HG03064 (cell line): ENCODE measurements at regions not wholly inside any gene's neighbourhood (a gene's known extent, or its start where the extent isn't known, plus 50 kb on each side); places are given as distances from the start of the nearest gene placed in this dataset.

Experiments
- ATAC-seq: cut with Tn5 transposase; IDR thresholded peaks from one replicate; pipeline ENCODE4 v1.9.1; 2021; ENCODE audit warnings: low read depth; ENCODE audit not compliant: unreplicated experiment

GRCh38 chrX:97763391-97763790 is 879.7 kb downstream of the RPA4 start:
- ATAC-seq: no peak

GRCh38 chrX:97763981-97764380 is 880.3 kb downstream of the RPA4 start:
- ATAC-seq: no peak

- no peak for ATAC-seq
These were observed 882.9 kb downstream of the RPA4 start for GRCh38 chrX:97766501-97767095.

- ATAC-seq: no peak
These were observed 903.6 kb downstream of the RPA4 start for GRCh38 chrX:97787311-97787710.

GRCh38 chrX:97787849-97788248 is 904.1 kb downstream of the RPA4 start:
- no peak for ATAC-seq

GRCh38 chrX:97790850-97791249 is 907.1 kb downstream of the RPA4 start:
- no peak for ATAC-seq

- no peak for ATAC-seq
These were observed 913.4 kb downstream of the RPA4 start for GRCh38 chrX:97797076-97797475.

- ATAC-seq: no peak
These were observed 922.5 kb downstream of the RPA4 start for GRCh38 chrX:97806238-97806637.

DNA sequence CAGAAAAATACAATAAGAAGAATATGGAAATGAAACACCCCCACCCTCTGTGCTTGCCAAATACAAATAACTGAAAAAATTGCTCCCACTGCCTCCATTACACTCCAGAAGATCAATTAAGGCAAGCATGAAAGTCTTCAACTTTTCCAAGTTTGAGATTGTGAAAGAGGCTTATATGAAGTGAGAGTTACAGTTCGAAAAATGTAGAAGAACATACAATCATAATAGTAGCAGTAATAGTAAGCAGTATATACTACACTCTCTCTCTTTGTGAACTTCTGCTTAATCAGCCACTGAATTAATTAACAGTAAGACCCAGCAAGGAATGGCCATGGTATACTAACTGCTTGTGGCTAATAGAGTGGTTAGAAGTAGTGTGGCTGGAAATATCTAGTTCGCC is 923.2 kb downstream of the RPA4 start:
- no peak for ATAC-seq

DNA sequence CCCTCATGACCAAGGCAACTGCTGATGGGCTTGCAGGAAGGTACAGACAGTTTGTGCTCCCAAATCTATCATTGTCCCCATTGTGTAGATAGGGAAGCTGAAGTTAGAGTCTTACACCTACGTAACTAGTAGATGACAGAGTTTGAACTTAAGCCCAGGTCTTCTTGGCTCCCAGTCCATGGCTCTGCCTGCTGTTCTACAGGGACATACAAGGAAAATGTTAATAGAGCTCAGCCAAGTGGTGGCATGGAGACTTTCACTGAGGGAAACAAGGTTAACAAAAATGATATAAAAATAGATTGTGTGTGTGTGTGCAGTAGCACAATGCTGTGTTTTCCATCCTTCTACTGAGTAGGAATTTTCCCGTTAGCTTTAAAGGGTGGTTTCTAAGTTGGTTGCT is 936.5 kb downstream of the RPA4 start:
- ATAC-seq: no peak

DNA sequence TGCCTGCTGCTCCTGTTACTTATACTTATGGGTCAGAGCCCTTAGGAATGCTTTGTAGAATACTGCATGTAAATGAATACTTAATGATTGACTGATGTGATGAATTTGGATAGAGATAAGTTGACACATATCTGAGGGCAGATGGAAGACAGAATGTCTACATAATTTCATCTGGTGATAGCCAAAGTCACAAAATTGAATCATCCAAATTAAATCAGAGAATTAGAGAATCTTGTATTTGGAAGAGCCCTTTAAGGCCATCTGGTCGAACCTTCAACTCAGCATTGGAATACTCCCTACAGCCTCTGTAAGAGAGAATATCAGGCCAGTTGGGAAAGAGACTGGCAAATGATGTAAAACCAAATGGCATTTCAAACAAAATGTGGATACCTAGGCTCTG is 944.8 kb downstream of the RPA4 start:
- no peak for ATAC-seq

GRCh38 chrX:97835969-97836368 is 952.3 kb downstream of the RPA4 start:
- ATAC-seq: no peak

DNA sequence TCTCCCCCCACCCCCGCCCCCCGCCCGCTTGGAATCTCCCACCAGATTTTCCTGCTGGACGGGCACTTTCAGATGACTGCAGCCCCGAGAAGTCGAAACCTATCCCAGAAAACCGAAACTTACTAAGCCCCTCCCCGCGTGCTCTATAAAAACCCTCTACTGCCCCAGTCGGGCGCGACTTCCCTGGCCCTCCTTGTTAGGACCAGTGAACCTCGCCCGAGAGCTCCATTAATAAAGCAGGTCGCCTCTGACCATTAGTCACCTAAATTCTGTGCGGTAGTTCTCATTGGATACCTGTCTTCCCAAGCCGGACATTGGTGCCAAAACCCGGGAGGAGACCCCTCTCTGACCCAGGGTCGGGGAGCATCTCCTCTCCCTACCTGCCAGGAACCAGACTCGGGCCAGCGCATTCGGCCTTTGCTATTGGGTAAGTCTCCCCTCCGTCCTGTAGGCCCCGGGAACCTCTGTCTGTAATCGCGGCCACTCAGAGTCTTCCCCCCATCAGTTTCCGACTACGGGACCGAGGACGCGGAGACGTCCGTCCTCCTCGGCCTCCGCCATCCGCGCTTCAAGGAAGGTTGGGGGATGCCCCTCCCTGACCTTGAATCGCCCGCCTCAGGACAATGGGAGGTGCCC is 958.0 kb downstream of the RPA4 start:
- no peak for ATAC-seq

- ATAC-seq: no peak
These were observed 958.9 kb downstream of the RPA4 start for GRCh38 chrX:97842468-97843199.

- ATAC-seq: no peak
These were observed 959.6 kb downstream of the RPA4 start for GRCh38 chrX:97843200-97843811.

GRCh38 chrX:97844161-97844560 is 960.5 kb downstream of the RPA4 start:
- no peak for ATAC-seq

DNA sequence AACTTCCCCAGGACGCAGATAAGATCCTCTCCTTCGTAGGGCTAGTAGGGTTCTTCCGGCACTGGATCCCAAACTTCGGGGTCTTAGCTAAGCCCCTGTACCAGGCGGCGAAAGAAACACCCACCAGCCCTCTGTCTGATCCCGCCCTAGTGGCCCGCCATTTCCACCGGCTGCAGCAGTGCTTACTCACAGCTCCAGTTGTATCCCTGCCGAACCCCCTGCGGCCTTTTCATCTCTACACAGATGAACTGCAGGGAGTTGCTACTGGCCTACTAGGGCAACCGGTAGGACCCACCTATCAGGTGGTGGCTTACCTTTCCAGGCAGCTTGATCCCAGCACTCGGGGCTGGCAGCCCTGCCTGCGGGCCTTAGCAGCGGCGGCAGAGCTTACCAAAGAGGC is 961.2 kb downstream of the RPA4 start:
- no peak for ATAC-seq

GRCh38 chrX:97845451-97845850 is 961.7 kb downstream of the RPA4 start:
- ATAC-seq: no peak

DNA sequence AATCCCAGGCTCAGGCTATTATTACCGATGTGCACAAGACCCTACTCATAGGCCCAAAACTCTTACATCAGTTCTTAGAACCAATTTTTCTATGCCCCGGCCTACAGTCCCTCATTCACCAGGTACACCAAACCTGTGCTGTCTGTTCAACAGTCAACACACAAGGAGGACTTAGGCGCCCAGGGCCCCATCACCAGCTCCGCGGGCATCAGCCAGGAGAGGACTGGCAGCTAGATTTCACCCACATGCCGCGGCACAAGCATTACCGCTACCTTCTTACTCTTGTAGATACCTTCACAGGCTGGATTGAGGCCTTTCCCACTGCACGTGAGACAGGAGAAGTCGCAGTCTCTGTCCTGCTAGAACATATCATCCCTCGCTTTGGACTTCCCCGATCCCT is 962.5 kb downstream of the RPA4 start:
- ATAC-seq: no peak

DNA sequence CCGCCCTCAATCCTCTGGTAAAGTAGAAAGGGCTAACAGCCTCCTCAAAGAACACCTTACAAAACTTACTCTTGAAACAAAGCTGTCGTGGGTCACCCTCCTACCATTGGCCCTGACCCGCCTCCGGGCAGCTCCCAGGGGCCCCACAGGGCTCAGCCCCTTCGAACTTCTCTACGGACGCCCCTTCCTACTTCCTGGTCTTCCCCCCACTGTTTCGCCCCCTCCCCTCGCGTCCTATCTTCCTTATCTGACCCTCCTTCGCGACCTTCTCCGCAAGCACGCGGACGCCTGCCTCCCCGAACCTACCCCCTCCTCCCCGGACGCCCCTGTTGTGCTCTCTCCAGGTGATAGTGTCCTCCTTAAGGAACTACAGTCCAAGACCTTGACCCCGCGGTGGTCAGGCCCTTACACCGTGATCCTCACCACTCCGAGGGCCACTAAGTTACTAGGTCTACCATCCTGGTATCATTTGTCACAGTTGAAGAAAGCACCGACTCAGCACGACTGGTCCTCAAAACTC is 963.1 kb downstream of the RPA4 start:
- no peak for ATAC-seq

DNA sequence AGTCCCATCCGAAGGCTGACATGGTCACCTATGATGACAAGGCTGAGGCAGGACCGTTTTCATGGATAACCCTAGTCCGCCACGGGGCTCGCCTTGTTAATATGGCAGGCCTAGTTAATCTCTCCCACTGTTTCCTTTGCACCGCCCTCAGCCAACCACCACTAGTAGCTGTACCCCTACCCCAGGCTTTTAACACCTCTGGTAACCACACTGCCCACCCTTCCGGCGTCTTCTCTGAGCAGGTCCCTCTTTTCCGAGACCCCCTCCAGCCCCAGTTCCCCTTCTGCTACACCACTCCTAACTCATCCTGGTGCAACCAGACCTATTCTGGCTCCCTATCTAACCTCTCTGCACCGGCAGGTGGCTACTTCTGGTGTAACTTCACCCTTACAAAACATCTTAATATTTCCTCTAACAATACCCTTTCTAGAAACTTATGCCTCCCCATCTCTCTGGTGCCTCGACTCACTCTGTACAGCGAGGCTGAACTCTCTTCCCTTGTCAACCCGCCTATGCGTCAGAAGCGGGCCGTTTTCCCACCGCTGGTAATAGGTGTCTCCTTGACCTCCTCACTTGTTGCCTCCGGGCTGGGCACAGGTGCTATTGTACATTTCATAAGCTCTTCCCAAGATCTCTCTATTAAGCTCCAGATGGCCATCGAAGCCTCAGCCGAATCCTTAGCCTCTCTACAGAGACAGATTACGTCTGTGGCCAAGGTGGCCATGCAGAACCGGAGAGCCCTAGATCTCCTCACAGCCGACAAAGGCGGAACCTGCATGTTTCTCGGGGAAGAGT is 964.4 kb downstream of the RPA4 start:
- no peak for ATAC-seq
